ENCODE measurements at regions not wholly inside any gene's neighbourhood (a gene's known extent, or its start where the extent isn't known, plus 50 kb on each side); places are given as distances from the start of the nearest gene placed in this dataset.

DNA sequence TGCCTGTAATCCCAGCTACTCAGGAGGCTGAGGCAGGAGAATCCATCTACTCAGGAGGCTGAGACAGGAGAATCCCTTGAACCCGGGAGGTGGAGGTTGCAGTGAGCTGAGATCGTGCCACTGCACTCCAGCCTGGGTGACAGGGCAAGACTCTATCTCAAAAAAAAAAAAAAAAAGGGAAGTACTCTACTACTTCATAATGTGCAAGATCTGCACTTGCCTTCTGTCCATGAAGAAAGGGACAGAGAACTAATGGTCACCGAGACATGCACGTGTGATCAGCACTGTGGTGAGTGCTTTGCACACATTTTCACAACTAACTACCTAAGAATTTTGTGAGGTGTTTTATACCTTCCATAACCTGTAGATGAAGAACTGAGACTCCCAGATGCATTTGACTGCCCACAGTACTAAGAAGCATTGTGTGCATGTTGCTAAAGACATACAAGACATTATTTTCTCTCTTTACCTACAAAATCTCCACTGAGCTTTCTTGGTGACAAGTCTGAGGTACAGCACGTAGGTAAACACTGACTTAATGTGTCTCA, 784.8 kb upstream of the ID2 start:
- TF ChIP-seq POLR2A (IDR thresholded peaks at IDR 0.05): no peak
- TF ChIP-seq, protein P1, sequence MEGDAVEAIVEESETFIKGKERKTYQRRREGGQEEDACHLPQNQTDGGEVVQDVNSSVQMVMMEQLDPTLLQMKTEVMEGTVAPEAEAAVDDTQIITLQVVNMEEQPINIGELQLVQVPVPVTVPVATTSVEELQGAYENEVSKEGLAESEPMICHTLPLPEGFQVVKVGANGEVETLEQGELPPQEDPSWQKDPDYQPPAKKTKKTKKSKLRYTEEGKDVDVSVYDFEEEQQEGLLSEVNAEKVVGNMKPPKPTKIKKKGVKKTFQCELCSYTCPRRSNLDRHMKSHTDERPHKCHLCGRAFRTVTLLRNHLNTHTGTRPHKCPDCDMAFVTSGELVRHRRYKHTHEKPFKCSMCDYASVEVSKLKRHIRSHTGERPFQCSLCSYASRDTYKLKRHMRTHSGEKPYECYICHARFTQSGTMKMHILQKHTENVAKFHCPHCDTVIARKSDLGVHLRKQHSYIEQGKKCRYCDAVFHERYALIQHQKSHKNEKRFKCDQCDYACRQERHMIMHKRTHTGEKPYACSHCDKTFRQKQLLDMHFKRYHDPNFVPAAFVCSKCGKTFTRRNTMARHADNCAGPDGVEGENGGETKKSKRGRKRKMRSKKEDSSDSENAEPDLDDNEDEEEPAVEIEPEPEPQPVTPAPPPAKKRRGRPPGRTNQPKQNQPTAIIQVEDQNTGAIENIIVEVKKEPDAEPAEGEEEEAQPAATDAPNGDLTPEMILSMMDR (IDR thresholded peaks at IDR 0.05 in 4 of 5, conservative IDR thresholded peaks at IDR 0.05 in 1 of 5): no peak
